ENCODE measurements at regions not wholly inside any gene's neighbourhood (a gene's known extent, or its start where the extent isn't known, plus 50 kb on each side); places are given as distances from the start of the nearest gene placed in this dataset.

DNA sequence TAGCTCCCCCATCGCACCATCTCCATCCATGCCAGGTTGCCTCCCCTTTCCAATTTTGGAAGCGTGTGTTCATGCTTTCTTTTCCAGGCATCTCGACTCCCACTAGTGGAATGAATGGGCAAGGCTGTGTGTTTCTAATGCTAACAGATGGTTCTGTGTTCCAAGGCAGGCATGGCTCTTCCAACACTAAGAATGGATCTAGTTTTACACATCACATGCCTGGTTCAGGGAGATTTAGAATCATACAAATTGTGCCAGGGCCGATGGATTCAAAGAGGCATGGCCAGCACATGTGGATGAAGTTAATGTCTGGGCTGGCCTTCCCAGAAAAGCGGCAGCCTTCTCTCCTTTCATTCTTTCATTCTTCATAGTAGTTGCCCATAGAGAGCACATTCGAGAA is 438.7 kb downstream of the PRDM2 start:
- TF ChIP-seq CTCF (IDR thresholded peaks at IDR 0.05; ENCODE audit: extremely low read depth, missing control alignments) = no peak

DNA sequence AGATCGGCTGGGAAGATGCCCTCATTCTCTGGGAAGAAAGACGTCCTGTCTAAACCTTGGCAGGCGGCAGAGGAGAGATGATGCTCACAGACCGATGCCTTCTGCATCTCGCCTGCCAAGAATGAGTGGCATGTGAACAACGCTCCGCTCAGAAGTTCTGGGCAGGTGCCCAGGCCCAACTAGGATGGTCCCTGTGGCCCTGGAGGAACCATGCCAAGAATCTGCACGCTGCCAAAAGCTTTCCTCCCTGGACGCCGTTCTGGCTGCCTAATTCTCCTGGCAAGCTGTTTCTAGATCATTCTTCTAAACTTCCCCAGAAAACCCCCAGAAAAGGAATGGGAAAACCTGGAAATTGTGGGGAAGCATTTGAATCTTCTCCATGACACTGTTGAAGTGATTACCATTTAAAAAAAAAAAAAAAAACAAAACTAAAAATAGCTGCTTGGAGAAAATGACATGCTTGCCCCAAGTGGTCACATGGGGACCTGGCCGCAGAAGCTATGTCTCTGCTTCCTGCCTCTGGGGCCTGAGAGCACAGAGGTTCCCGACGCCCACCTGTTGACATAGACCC is 440.9 kb downstream of the PRDM2 start:
- TF ChIP-seq CTCF (IDR thresholded peaks at IDR 0.05; ENCODE audit: extremely low read depth, missing control alignments) = no peak

More for the DNA sequence above, 438.7 kb downstream of the PRDM2 start:
- DNase-seq (ENCODE audit: low spot score) = no peak

GRCh38 chr1:14141656-14142055 is 441.7 kb downstream of the PRDM2 start:
- no peak for TF ChIP-seq CTCF (IDR thresholded peaks at IDR 0.05; ENCODE audit: extremely low read depth, missing control alignments)
- no peak for DNase-seq (ENCODE audit: low spot score)

More for the DNA sequence above, 440.9 kb downstream of the PRDM2 start:
- DNase-seq (ENCODE audit: low spot score) = no peak

GRCh38 chr1:14142397-14143100 is 442.6 kb downstream of the PRDM2 start:
- no peak for DNase-seq (ENCODE audit: low spot score)
- no peak for TF ChIP-seq CTCF (IDR thresholded peaks at IDR 0.05; ENCODE audit: extremely low read depth, missing control alignments)

- no peak for TF ChIP-seq CTCF (IDR thresholded peaks at IDR 0.05; ENCODE audit: extremely low read depth, missing control alignments)
- no peak for DNase-seq (ENCODE audit: low spot score)
Observed at GRCh38 chr1:14143777-14144176, 443.8 kb downstream of the PRDM2 start.

GRCh38 chr1:14148526-14148925 is 448.5 kb downstream of the PRDM2 start:
- TF ChIP-seq CTCF (IDR thresholded peaks at IDR 0.05; ENCODE audit: extremely low read depth, missing control alignments) = no peak
- DNase-seq (ENCODE audit: low spot score) = no peak

DNA sequence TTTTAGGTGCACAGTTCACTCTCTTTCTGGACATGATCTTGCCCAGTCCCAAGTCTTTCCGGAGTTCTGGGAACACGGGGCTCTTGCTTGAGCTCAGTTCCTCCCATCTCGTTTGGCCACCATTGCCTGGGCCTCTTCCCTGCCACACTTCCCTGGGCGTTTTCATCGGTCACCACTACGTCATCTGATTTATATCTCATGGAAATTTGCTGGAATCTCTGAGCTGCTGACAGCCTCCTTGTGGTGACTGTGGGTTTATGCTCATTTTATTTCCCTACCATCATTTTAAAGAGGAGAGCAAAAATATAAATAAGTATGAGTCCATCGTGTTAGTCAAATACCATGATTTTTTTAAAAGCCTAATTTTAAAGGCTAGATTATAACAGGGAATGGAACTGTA is 449.1 kb upstream of the KAZN start:
- no peak for DNase-seq (ENCODE audit: low spot score)
- TF ChIP-seq CTCF (IDR thresholded peaks at IDR 0.05; ENCODE audit: extremely low read depth, missing control alignments) = no peak
